ENCODE measurements at regions not wholly inside any gene's neighbourhood (a gene's known extent, or its start where the extent isn't known, plus 50 kb on each side); places are given as distances from the start of the nearest gene placed in this dataset.

GRCh38 chr6:167564416-167565250 is 239.7 kb downstream of the TTLL2 start:
- no peak for FAIRE-seq
- no peak for DNase-seq (ENCODE audit: low spot score)
- TF ChIP-seq ZNF138 (CRISPR knock-in tag; IDR thresholded peaks at IDR 0.05; ENCODE audit: low read depth), result 0 out of 2 replicates have a peak, but pooled peaks have one; percentile 57
- no peak for TF ChIP-seq CREM (IDR thresholded peaks at IDR 0.05)
- TF ChIP-seq CREM (CRISPR knock-in tag; IDR thresholded peaks at IDR 0.05), result no peak
- TF ChIP-seq PAX8 (CRISPR knock-in tag; IDR thresholded peaks at IDR 0.05; ENCODE audit: borderline replicate concordance), result no peak
- no peak for TF ChIP-seq KDM2A (CRISPR knock-in tag; IDR thresholded peaks at IDR 0.05; ENCODE audit: borderline replicate concordance, low read depth)
- no peak for TF ChIP-seq NCOA2 (CRISPR knock-in tag; IDR thresholded peaks at IDR 0.05)
- TF ChIP-seq PHF5A (CRISPR knock-in tag; IDR thresholded peaks at IDR 0.05; ENCODE audit: low read depth, unreplicated experiment), result no peak
- TF ChIP-seq IKZF4 (CRISPR knock-in tag; IDR thresholded peaks at IDR 0.05; ENCODE audit: borderline replicate concordance, low read depth, not compliant biosample characterization), result no peak
- TF ChIP-seq ZNF782 (CRISPR knock-in tag; IDR thresholded peaks at IDR 0.05; ENCODE audit: borderline replicate concordance), result no peak
- no peak for TF ChIP-seq NFIB (CRISPR knock-in tag; IDR thresholded peaks at IDR 0.05; ENCODE audit: borderline replicate concordance)
- TF ChIP-seq HOXA7 (CRISPR knock-in tag; IDR thresholded peaks at IDR 0.05), result 0 out of 2 replicates have a peak, but pooled peaks have one; percentile 58
- TF ChIP-seq ZNF580 (CRISPR knock-in tag; IDR thresholded peaks at IDR 0.05; ENCODE audit: borderline replicate concordance, low read depth), result no peak
- TF ChIP-seq ZNF280B (CRISPR knock-in tag; IDR thresholded peaks at IDR 0.05; ENCODE audit: borderline replicate concordance), result 0 out of 2 replicates have a peak, but pooled peaks have one; percentile 22
- peak; percentile 19; the same call in 1 of the 2 replicates for TF ChIP-seq NFE2L1 (CRISPR knock-in tag; IDR thresholded peaks at IDR 0.05; ENCODE audit: borderline replicate concordance)
- TF ChIP-seq ZNF225 (CRISPR knock-in tag; IDR thresholded peaks at IDR 0.05), result peak; percentile 44; the same call in 1 of the 2 replicates
- TF ChIP-seq NFIC (IDR thresholded peaks at IDR 0.05; ENCODE audit: low read length), result no peak
- peak; percentile 47; the same call in 1 of the 2 replicates for TF ChIP-seq NRL (CRISPR knock-in tag; IDR thresholded peaks at IDR 0.05; ENCODE audit: borderline replicate concordance)
- Histone ChIP-seq H3K27me3 (ENCODE audit: control insufficient read depth in 1 of 2, insufficient read depth in 2 of 2, low read length in 2 of 2) (peaks cover 0 to 5% of the 10 kb centered on the region in 2 experiments; a peak in 1 of 5 replicates), H3K4me3 (replicated peaks in 1 of 3; ENCODE audit: insufficient read depth in 1 of 3, low read depth in 2 of 3, low read length in 3 of 3) (no peak overlapping the region), H3K9ac (ENCODE audit: insufficient read depth, low read depth, low read length) (no peak overlapping the region), H3K79me2 (ENCODE audit: insufficient read depth, low read length) (no peaks in the 10 kb centered on the region), H2AFZ (ENCODE audit: low read length) (no peak overlapping the region), H4K20me1 (ENCODE audit: insufficient read depth, low read length) (no peaks in the 10 kb centered on the region), H3K4me1 (ENCODE audit: insufficient read depth, low read length) (peaks cover 51% of the 10 kb centered on the region), H3K36me3 (replicated peaks in 1 of 2; ENCODE audit: control insufficient read depth in 1 of 2, insufficient read depth in 2 of 2, low read length in 2 of 2) (no peaks in the 10 kb centered on the region), H3K27ac (ENCODE audit: extremely low read length, insufficient read depth, low read length) (no peak overlapping the region), H3K4me2 (ENCODE audit: low read depth, low read length) (no peak overlapping the region), H3K9me3 (ENCODE audit: low read length) (no peaks in the 10 kb centered on the region)
- intact Hi-C loops (cut with micrococcal nuclease; ENCODE audit: unreplicated experiment), result no loop called here
- in situ Hi-C loops (cut with HindIII; ENCODE audit: extremely low pct_ligation_motif_present, low pct_unique_long_range_greater_than_20kb), result loop anchor here (5.0 kb wide), 1 partner anchor 103 kb away; no protein-coding TSS in a partner anchor
- ChIA-PET POLR2A (no interaction called here), CTCF (ENCODE audit: low intra/inter-chr PET ratio, low total read pairs) (no interaction called here)
- 84% methylated on average over 15 of the region's 16 CpGs for WGBS (ENCODE audit: low lambda C conversion rate)
- ATAC-seq, result no peak
- no TSS peak for BruUV-seq (replicated peaks)
